SH-SY5Y (cell line): ENCODE measurements at regions not wholly inside any gene's neighbourhood (a gene's known extent, or its start where the extent isn't known, plus 50 kb on each side); places are given as distances from the start of the nearest gene placed in this dataset.

Source experiments
- GATA2 ChIP-seq: IDR thresholded peaks from 2 replicates; pipeline ENCODE4 v1.6.1; 2011; ENCODE audit warnings: mild to moderate bottlenecking, low read depth, low read length
- GATA3 ChIP-seq: IDR thresholded peaks from 2 replicates; pipeline ENCODE4 v1.6.1; 2011; ENCODE audit warnings: low read depth, mild to moderate bottlenecking, low read length, moderate library complexity

DNA sequence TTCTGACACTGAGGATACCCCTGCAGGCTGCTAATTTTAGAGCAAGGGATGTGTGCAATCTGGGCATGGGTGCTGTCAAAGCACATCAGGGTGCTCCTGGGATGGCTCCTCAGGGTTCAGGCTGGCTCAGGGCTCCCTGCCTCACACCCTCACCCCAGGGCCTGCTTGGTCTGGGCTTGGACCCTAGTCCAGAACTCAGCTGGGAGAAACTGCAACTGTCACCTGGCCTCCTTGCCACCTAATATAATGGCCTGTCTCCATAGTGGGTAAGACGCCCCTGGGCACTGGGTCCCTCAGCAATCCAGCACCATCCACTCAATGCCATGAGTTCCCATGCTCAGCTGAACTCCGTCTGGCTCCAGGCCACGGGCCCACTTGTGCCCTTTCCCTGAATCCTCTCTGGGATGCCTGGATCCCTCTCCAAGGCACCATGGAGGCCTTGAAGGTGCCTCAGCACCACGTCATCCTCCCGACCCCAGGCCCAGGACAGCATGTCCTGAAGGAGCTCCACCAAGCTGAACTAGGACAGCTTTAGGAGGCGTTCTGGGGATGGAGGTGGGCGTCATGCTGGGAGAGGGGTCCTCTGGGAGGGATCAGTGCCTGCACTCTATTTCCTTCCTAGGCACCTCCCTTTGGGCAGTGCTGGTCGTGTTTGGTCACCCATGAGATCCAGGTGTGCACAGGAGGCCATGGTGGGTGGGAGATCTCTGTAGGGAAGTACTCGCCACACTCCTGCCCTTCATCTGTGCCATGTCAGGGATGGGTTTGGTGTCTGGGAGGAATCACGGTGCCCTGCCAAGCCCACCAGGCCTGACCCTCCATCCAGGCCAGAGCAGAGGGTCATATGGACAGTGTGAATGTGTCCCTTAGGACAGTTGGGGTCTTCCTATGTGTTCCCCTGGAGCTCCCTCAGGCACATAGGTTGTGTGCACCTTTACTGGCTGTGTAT, 1688.4 kb downstream of the TP53TG3F start:
- TF ChIP-seq GATA2 (no peak), GATA3 (no peak)
